ENCODE measurements at regions not wholly inside any gene's neighbourhood (a gene's known extent, or its start where the extent isn't known, plus 50 kb on each side); places are given as distances from the start of the nearest gene placed in this dataset.

- DNase-seq = no peak
Measured at GRCh38 chr14:98754343-98755020, 517.5 kb downstream of the BCL11B start.

- no peak for DNase-seq
Measured at GRCh38 chr14:98756749-98757148, 515.2 kb downstream of the BCL11B start.

- no peak for DNase-seq
Measured at GRCh38 chr14:98758440-98758839, 513.6 kb downstream of the BCL11B start.

GRCh38 chr14:98761993-98762392 is 510.0 kb downstream of the BCL11B start:
- DNase-seq = no peak

- DNase-seq = no peak
Measured at GRCh38 chr14:98766818-98767217, 505.2 kb downstream of the BCL11B start.

GRCh38 chr14:98769326-98769725 is 502.7 kb downstream of the BCL11B start:
- DNase-seq = no peak

GRCh38 chr14:98770151-98770550 is 501.8 kb downstream of the BCL11B start:
- no peak for DNase-seq

GRCh38 chr14:98773814-98774213 is 498.2 kb downstream of the BCL11B start:
- no peak for DNase-seq

GRCh38 chr14:98775892-98776291 is 496.1 kb downstream of the BCL11B start:
- no peak for DNase-seq

GRCh38 chr14:98782062-98782461 is 489.9 kb downstream of the BCL11B start:
- no peak for DNase-seq

GRCh38 chr14:98785578-98785977 is 486.4 kb downstream of the BCL11B start:
- no peak for DNase-seq

- DNase-seq = no peak
Measured at GRCh38 chr14:98786456-98786855, 485.5 kb downstream of the BCL11B start.

- no peak for DNase-seq
Measured at GRCh38 chr14:98791661-98792060, 480.3 kb downstream of the BCL11B start.

GRCh38 chr14:98792171-98792570 is 479.8 kb downstream of the BCL11B start:
- no peak for DNase-seq

GRCh38 chr14:98798099-98798498 is 473.9 kb downstream of the BCL11B start:
- DNase-seq = peak; percentile 7

- DNase-seq = no peak
Measured at GRCh38 chr14:98799891-98800290, 472.1 kb downstream of the BCL11B start.

- DNase-seq = no peak
Measured at GRCh38 chr14:98802044-98802443, 470.0 kb downstream of the BCL11B start.

- DNase-seq = no peak
Measured at GRCh38 chr14:98803196-98803595, 468.8 kb downstream of the BCL11B start.

GRCh38 chr14:98808494-98809407 is 463.2 kb downstream of the BCL11B start:
- DNase-seq = peak; percentile 16

GRCh38 chr14:98816195-98816594 is 455.8 kb downstream of the BCL11B start:
- DNase-seq = no peak

GRCh38 chr14:98816720-98817119 is 455.3 kb downstream of the BCL11B start:
- DNase-seq = no peak

- no peak for DNase-seq
Measured at GRCh38 chr14:98819132-98819866, 452.7 kb downstream of the BCL11B start.

- DNase-seq = no peak
Measured at GRCh38 chr14:98819867-98820206, 452.2 kb downstream of the BCL11B start.

GRCh38 chr14:98822917-98823316 is 449.1 kb downstream of the BCL11B start:
- DNase-seq = no peak
